Mesothelial cell of epicardium (in vitro differentiated cells): ENCODE measurements at regions not wholly inside any gene's neighbourhood (a gene's known extent, or its start where the extent isn't known, plus 50 kb on each side); places are given as distances from the start of the nearest gene placed in this dataset.
"Not testable (repeated sequence)": the region's sequence is repeated elsewhere in the genome, so short reads cannot be mapped to it uniquely, and the experiment has no call there.

ENCODE experiments used
- DNase-seq, 2 experiments: peaks; one replicate each; pipeline ENCODE4 v3.0.0; 2021; ENCODE audit warnings: low spot score in 2 of 2; ENCODE audit not compliant: unreplicated experiment in 2 of 2
- H3K27ac Mint-ChIP-seq: 2 replicates; pipeline ENCODE4 v1.8.0; 2021; ENCODE audit warnings: mixed read lengths
- H3K27me3 Mint-ChIP-seq: 2 replicates; pipeline ENCODE4 v1.8.0; 2021; ENCODE audit warnings: low read depth, mixed read lengths
- H3K36me3 Mint-ChIP-seq: 2 replicates; pipeline ENCODE4 v1.8.0; 2021; ENCODE audit warnings: mixed read lengths
- H3K4me1 Mint-ChIP-seq: 2 replicates; pipeline ENCODE4 v1.8.0; 2021; ENCODE audit warnings: mixed read lengths
- H3K4me3 Mint-ChIP-seq: 2 replicates; pipeline ENCODE4 v1.8.0; 2021; ENCODE audit warnings: mild to moderate bottlenecking, moderate library complexity, mixed read lengths
- H3K9me3 Mint-ChIP-seq: 2 replicates; pipeline ENCODE4 v1.8.0; 2021; ENCODE audit warnings: mixed read lengths
- CTCF ChIP-seq: fragments of 200-600 bp; sonication (generic); IDR thresholded peaks from one replicate; pipeline ENCODE4 v1.5.0; 2021; ENCODE audit warnings: antibody characterized with exemption; ENCODE audit not compliant: unreplicated experiment

- H3K4me1 Mint-ChIP-seq: no peaks in the 10 kb centered on the region
- no peak for TF ChIP-seq CTCF
- no peak overlapping the region for H3K27ac Mint-ChIP-seq
- no peaks in the 10 kb centered on the region for H3K36me3 Mint-ChIP-seq
- no peak overlapping the region for H3K4me3 Mint-ChIP-seq
- H3K27me3 Mint-ChIP-seq: peaks cover 15% of the 10 kb centered on the region
- peaks cover 26% of the 10 kb centered on the region for H3K9me3 Mint-ChIP-seq
- DNase-seq: no peak
Observed at GRCh38 chr9:26500471-26500870, 392.1 kb downstream of the CAAP1 start.

- not testable (repeated sequence) for H3K4me1 Mint-ChIP-seq, DNase-seq, H3K36me3 Mint-ChIP-seq, H3K4me3 Mint-ChIP-seq, H3K27ac Mint-ChIP-seq, H3K27me3 Mint-ChIP-seq
- peaks cover 49% of the 10 kb centered on the region for H3K9me3 Mint-ChIP-seq
Observed at GRCh38 chr9:26492608-26493521, 399.7 kb downstream of the CAAP1 start.

- H3K4me1 Mint-ChIP-seq, H3K36me3 Mint-ChIP-seq, H3K27me3 Mint-ChIP-seq, H3K27ac Mint-ChIP-seq, DNase-seq, H3K4me3 Mint-ChIP-seq: not testable (repeated sequence)
- H3K9me3 Mint-ChIP-seq: peaks cover 43% of the 10 kb centered on the region
Observed at GRCh38 chr9:26491922-26492607, 400.5 kb downstream of the CAAP1 start.

- Mint-ChIP-seq H3K36me3 (no peaks in the 10 kb centered on the region), H3K27me3 (no peaks in the 10 kb centered on the region), H3K4me1 (no peaks in the 10 kb centered on the region), H3K27ac (no peak overlapping the region), H3K9me3 (peaks cover 31% of the 10 kb centered on the region), H3K4me3 (no peak overlapping the region)
- no peak for TF ChIP-seq CTCF
- DNase-seq: no peak
Observed at GRCh38 chr9:26483991-26484390, 408.6 kb downstream of the CAAP1 start.

- DNase-seq: no peak
- H3K4me1 Mint-ChIP-seq: no peaks in the 10 kb centered on the region
- no peaks in the 10 kb centered on the region for H3K36me3 Mint-ChIP-seq
- H3K27ac Mint-ChIP-seq: no peak overlapping the region
- no peak overlapping the region for H3K4me3 Mint-ChIP-seq
- H3K9me3 Mint-ChIP-seq: peaks cover 8% of the 10 kb centered on the region
- H3K27me3 Mint-ChIP-seq: no peaks in the 10 kb centered on the region
- no peak for TF ChIP-seq CTCF
Observed at GRCh38 chr9:26477963-26478362, 414.6 kb downstream of the CAAP1 start.

GRCh38 chr9:26471261-26471660 lies 421.3 kb downstream of the CAAP1 start:
- Mint-ChIP-seq H3K4me3 (no peak overlapping the region), H3K27ac (no peak overlapping the region), H3K4me1 (no peaks in the 10 kb centered on the region), H3K36me3 (no peaks in the 10 kb centered on the region), H3K9me3 (peaks cover 12% of the 10 kb centered on the region), H3K27me3 (no peaks in the 10 kb centered on the region)
- no peak for DNase-seq
- TF ChIP-seq CTCF: no peak
